NCI-H2081 treated with DMSO at 0.1 percent for 48 hours (cell line): ENCODE measurements at regions not wholly inside any gene's neighbourhood (a gene's known extent, or its start where the extent isn't known, plus 50 kb on each side); places are given as distances from the start of the nearest gene placed in this dataset.
"Not testable (repeated sequence)": the region's sequence is repeated elsewhere in the genome, so short reads cannot be mapped to it uniquely, and the experiment has no call there.

Experiments used
- DNase-seq: peaks from one replicate; lab custom pipeline; 2025; lab: John Stamatoyannopoulos, UW

DNA sequence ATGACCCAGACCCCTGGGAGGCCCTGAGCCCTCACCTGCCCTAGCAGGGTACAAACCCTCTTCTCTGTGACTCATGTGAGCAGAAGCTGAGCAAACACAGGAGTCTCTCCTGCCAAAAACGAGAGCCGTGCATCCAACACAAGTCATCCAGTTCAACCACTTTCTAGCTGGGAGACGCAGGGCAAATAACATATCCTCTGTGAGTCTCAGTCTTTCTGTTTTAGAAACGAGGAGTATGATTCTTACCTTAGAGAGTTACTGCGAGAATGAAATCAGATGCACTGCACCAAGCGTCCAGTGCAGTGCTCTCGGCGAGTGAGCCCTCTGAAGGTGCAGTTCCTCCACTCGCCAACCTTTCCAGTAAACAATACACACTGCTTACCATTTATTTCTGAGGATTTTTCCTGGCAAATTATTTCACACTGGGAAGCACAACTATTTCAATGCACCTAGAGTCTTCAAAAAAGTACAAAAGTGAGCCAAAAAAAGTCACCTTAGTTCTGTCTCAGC lies 331.8 kb upstream of the MYT1L start:
- DNase-seq, result peak; percentile 60

DNA sequence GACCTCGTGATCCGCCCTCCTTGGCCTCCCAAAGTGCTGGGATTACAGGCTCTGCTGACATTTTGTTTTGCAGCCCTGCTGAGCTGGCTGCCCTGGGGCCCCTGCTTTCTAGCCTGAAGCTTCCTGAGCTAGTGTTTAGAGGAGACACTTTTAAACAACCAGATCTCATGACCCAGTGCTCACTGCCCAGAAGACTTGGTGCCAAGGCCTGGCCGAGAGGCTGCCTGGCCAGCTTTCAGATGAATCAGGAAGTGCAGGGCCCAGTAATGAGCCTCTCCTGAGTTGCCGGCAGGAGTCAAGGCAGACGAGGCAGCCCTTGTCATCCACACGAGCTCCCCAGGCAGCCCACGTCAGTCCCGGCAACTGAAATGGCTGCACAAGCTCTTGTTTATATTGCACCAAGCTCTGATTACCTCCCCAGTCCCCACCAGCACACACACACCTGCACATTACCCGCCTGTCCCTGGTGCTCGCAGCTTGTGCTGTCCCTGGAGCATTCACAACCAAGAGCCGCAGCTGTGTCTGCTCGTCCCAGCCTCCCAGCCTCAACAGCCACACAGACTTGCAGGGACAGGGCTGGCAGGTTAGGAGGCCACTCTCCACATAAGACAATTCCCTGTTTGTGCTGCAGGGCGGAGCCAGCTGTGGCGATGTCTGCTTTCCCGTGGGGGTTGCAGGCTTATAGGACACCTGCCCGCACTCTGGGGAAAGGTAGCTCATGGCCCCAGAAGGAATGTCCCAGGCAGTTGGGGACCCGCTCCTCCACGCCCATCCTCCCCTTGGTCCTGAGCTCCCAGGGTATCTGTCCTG lies 331.2 kb upstream of the MYT1L start:
- no peak for DNase-seq

DNA sequence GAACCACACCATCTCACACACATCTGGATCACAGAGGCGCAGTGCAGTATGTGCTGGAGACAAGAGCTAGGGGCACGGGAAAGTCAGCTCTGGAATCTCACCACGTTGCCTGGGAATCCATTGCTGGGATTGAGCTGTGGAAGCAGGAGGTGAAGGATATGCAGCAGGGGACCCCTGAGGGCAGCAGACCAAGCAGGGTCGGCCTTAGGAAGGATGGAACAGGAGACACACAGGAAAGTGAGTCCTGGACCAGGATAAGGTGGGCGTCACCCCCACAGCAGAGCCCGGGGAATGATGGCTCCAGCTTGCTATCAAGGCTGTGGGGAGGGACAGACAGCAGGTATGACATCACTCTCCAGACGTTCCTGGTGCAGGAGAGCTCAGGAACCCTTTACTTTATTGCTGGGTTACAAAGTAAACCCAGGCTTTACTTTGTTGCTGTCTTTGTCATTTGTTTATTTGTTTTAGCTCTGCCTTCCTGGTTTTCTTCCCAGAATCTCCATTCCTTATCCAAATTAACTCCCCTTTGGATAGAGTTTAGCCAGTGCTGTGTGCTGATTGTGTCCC lies 329.8 kb upstream of the MYT1L start:
- no peak for DNase-seq

DNA sequence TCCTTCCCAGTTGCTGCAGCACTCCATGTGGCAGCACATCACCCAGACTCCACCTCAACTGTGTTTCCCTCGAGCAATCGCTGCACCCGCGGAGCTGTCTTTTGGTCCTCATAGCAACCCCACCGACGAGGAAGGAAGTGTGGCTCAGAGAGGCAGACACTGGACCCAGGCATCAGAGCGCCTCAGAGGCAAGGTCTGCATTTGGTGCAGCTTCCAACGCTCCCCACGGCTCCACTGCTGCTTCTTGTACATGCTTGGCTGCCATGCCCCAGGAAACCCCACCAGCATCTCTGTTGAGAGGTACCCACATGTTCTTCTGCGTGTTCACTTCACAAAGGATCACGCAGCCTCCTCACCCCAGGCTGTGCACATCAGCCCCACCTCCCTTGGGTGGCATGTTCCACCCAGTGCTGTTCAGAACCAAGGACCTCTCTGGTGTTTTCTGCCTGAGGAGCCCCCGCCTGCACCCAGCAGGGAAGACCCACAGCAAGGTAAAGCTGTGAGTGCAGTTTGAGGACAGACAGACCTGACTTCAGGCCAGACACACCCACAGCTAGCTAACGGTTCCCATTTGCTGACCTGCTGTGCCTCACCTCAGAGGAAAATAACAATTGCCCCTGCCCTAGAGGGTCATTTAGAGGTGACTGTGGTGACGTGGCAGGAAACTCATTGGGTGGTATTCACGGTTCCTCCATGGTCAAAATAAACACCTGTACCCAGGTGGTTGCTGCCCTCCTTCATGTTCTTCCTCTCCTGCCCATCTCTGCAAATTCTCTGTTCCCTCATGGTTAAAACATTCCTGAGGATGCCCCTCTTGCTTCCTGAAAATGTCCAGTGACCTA lies 326.3 kb upstream of the MYT1L start:
- no peak for DNase-seq

DNA sequence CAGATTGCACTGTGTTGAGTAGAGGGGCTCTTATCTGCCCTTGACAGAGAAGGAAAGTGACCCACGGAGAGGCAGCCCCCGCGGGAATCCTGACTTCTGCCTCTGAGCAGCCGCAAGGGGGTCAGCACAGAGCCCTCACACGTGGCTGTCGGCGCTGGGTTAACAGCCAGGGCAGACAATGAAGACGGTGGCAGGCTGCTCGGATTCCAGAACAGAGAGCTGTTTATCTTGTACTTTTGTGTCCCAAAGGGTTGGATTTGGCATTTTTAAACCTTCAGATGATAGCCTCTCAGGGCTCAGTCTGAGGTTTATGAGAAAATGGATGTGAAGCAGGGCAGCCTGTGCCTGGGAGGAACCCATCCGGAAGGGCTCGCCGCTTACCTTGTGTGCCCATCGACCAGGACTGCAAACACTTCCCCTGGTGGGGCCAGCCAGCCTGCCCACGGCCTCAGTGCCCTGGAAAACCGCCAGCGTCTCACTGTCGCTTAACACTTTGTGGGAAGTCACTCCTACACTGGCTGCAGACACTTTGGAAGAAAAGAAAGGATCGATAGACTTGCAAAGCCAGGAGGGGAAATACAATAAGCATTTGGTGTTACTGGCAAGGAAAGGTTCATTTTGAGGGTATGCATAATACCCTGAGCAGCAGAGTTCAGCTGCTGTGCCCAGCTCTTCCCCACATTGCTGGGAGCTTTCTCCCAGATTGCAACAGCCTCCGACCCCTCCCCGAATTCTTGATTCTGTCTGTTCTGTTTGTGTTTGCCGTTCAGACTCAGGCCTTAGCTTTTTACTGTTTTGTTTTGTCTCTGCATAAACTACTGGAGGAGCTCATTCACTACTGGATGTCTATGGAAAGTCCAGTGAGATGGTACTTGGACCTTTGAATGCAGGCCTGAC lies 325.3 kb upstream of the MYT1L start:
- no peak for DNase-seq

DNA sequence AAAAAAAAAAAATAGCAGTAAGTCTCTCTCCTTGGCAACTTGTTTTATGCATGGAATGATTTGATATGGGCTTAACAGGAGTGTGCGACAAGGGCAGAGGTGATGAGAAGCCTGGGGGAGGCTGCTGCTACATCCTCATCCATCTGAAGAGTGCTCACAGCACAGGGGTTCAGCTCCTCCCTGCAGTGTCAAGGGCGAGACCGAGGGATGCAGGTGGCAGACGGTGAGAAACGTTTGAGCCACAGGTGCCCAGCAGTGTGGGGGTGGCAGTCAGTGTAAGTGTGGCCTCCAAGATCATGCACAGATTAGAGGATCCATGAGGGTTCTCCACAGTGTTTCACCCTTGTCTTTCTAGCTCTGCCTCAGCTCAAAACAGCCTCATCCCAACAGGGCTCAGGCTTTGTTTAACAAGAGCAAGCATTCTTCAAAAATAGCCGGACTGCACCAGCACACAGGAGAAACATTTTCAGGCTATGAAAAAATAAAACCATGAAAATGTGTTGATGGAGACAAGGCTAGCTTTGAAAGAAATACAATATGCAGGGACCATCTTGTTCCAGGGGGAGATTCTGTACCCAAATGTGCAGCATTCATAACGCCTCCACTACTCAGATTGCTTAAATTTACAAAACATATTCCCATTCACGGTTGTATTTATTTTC lies 324.5 kb upstream of the MYT1L start:
- DNase-seq, result no peak

DNA sequence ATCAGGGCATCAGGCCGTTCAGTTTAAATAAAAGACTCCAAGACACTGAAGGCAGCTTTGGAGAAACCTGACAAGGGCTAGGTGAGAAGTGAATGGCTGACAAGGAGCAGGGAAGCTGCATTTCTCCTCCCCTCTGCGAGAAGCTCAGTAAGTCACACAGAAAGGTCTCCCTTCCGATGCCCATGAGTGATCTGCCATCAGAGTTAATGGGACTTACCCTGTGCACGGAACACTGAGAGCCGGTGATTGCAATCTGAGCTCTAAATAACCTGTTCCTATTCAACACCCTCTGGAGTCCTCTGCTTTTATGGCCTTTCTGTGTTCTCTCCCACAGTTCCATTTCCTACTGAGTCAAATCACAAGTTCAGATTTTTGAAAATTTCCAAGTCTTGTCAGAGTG lies 322.2 kb upstream of the MYT1L start:
- DNase-seq, result no peak

DNA sequence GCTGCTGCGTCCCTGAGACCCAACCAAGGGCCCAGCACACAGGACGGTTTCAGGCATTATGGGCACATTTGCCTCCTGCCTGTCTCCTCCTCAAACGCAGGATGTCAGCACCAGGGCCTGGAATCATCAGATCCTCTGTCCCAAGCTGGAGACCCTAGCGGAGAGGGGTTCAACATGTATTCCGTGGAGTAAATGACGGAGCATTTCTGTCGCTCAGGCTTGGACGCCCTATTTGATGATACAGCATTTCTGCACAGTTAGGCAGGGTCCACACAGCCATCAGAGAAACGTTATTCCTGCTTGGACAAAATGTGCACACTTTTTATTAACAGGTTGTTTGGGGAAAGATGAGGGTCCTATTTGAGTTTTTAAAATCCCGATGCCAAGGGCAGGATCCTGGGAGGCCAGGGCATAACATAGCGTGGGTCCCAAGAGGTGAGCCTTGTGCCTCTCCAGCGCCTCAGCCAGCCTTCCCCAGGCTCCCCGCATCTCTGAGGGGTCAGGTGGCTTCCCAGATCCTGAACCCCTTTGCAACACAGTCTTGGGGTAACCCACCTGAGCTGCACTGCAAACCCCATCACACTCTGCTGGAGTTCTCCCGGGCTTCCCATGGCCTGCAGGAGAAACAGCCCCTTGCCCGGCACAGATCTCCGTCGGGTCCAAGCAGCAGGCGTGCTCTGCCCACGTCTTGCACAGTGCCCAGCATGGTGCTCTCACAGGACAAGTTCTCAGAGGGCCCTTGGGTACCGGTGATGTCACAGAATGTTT lies 319.7 kb upstream of the MYT1L start:
- no peak for DNase-seq

DNA sequence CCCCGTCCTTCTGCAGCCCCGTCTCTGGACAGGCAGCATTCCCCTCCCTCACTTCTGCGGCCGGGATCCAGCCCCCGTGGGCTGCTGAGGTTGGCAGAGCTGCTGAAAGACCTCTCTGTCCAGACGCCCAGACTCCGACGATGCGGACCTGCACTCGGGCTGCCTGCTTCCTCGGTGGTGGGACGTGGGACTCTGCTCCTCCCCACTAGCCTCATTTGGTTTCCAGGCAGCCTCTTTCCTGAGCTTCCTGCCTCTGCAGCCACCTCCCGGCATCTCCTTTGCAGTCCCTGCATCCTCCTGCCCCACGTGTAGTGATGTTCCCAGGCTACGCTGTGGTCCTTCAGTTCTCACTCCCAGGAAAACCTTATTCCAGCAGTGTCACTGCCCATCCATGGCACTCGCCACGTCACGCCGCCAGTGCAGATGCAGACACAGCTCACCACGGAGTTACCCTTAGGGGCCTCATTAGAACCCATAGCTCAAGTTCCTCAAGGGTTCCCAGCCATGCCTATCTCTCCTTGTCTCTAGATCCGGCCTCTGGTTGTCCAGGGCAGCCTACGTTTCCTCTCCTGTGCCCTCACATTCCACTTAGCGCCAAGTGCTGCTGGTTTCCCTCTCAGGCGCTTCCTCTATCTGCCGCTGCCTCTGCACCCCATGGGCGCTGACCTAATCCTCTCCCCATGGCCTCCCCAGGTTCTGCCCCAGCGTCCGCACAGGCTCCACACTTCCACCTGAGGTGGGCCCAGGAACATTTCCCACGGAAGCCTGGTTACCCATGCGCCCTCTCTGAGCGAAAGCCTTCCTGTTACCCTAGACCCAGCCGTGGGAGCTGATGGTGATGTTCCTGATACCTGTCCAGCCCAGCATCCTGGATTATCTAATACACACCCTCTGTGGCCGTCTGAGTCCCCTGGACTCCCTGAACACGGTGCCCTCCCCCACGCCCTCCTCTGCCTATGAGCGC lies 318.3 kb upstream of the MYT1L start:
- DNase-seq, result no peak

DNA sequence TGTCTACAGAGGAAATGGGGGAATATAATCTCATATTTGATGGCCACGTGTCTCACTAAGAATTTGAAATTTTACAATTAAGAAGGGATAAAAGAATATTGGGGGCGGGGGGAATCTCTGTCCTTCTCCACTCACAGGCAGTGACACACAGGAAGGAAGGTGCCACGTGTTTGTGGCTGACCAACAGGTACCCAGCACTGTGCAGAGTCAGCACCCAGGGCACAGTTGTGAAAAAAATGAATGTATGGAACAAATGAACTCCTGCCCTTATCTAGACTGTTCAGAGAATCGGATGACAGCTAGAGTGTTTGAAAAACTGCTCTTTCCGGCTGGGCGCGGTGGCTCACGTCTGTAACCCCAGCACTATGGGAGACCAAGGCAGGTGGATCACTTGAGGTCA lies 317.0 kb upstream of the MYT1L start:
- DNase-seq, result no peak

DNA sequence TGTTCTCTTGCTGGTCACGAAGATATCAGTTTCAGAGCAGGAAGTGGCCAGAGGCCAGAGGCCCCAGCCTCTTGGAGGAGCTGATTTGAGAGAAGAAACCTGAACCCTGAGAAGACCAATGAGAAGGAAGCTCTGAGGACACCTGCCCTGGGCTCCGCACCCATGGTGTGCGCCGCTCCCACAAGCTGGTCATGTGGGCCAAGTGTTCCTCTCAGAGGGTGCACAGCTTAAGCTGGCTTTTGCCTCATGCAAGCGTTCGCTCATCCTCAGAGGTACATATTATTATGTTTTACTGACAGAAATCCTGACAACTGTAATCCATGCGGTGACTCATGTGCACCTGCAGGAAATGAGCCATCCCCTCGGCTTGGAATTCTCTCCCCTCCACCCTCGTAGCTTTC lies 316.1 kb upstream of the MYT1L start:
- DNase-seq, result no peak

DNA sequence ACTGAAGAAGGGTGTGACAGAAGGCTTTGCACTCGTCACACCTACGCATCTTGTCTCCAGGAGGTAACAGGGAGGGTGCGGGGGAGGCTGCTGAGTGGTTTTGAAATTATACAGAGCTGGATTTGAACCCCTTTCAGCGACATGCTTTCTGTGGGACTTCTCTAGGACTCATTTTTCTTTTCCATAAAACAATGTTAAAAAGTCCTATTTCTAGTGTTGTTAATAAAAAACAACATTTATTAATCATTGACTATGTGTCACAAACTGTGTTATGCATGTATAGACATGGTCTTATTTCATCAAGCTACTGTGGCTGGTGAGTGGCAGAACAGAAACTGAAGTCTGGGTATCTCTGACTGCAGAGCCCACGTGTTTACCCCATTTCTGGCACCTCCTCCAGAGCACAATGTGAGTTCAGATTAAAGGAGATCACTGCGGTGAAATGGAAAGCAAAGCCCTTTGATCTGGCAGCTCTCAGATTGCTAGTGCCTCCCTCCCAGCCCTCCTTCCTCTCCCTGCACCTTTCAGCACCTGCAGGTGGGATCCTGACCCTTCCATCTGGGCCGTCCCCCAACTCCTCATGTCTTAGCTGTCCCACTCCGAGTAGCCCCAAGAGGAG lies 315.5 kb upstream of the MYT1L start:
- no peak for DNase-seq

DNA sequence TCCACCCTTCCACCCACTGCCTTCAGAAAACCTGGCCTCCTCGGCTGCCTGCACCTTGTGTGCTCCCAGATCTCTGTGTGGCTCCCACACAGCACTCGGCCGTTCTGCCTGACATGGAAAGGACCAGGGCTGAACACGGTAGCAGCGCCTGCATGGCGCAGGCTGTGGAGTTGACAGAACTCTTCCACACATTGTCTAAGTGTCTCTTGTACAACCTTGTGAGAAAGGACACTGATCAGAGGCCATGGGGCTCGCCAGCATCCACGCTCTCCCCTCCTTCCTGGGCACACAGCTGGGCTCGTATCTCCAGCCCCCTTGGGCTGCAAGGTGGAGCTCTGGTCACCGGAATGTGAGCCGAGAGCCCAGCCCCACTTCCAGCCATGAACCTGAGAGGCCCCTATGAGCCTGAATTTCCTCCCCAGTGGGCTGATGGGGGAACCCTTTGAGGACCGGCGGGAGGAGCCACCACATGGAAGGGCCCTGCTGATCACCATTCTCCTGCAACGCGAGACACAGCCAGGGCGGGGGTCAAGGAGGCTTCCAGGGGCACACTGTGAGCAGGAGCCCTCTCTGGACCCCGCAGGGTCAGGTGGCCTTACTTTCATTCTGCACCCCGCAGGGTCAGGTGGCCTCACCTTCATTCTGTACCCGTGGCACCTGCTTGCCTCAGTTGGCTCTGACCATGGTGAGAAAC lies 314.2 kb upstream of the MYT1L start:
- no peak for DNase-seq

DNA sequence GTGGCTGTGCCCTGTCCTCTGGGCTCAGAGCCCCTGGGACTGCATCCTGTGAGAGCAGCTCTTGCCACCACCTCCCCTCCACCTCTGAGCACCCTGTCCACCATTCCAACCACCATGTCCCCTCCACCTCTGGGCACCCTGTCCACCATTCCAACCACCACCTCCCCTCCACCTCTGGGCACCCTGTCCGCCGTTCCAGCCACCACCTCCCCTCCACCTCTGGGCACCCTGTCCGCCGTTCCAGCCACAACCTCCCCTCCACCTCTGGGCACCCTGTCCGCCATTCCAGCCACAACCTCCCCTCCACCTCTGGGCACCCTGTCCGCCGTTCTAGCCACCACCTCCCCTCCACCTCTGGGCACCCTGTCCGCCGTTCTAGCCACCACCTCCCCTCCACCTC lies 313.7 kb upstream of the MYT1L start:
- not testable (repeated sequence) for DNase-seq

DNA sequence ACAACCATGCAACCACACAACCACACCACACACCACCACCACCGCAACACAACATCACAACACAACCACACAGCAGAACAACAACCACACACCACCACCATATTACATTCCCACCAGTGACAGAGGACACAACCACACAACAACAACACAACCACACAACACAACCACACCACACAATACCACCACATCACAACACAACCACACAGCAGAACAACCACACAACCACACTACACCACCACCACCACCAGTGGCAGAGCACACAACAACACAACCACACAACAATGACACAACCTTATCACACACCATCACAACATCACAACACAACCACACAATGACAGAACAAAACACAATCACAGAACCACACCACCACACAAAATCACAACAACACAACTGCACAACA lies 313.0 kb upstream of the MYT1L start:
- DNase-seq, result no peak

DNA sequence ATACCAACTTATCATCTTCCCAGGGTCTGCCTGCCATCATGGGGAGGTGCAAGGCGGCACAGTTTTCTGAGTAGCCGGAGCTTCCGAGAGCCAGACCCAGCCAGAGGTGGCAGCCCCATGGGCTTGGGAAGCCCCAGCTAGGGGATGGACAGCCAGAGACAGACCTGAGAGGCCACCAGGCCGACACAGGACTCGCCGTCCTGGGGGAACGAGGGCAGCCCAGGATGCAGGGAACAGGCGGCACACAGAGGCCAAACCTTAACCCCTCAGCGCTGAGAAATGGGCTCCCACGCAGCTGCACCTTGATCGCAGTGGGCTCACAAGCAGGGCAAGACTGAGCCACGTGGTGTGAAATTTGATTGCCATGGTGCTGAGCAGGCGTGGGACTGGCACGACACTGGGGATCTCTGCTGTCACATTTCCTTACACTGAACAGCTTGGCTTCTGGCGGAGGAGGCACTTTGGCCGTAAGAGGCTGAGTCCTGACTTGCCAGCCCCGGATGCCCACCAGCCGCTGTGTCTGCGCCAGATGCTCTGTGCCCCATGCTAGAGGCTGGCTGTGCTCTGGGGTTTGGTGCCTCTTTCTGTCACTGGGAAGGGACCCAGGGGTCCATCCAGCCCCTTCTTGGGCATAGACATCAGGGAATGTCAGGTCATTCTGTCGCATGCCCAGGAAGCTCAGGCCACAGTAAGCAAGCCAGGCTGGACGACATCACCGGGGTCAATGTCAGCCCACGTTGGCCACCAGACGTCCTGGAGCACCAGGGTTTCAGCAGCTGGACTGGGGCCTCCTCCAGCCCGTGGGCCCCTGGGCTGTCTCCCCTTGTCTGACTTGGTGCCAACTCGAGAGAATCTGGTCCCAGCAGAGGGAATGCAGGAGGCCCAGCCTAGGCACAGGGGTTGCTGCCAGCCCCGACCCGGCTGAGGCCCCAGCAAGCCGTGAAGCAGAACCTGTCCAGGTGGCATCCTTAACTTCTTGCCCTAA lies 312.1 kb upstream of the MYT1L start:
- DNase-seq, result no peak
